Fibroblast of lung (primary cell): ENCODE measurements at regions not wholly inside any gene's neighbourhood (a gene's known extent, or its start where the extent isn't known, plus 50 kb on each side); places are given as distances from the start of the nearest gene placed in this dataset.
A peak's percentile ranks its signal among the peaks of the same experiment; 100 is the strongest.

Experiments
- DNase-seq, 2 donors: peaks; one replicate each; pipeline versions ENCODE4 v3.0.0 to v3.0.0-alpha.2; 2010; ENCODE audit warnings: low read depth in 2 of 2
- H2AFZ ChIP-seq: 2 replicates; pipeline ENCODE4 v1.5.1; 2012; ENCODE audit warnings: low read length, control low read depth, inconsistent platforms
- H3K27ac ChIP-seq: 2 replicates; pipeline ENCODE4 v1.5.1; 2011; ENCODE audit warnings: low read length, control low read depth; ENCODE audit not compliant: insufficient read depth
- H3K27me3 ChIP-seq: 2 replicates; pipeline ENCODE4 v1.5.1; 2011; ENCODE audit warnings: mild to moderate bottlenecking, low read length; ENCODE audit not compliant: control insufficient read depth, insufficient read depth
- H3K36me3 ChIP-seq: 2 replicates; pipeline ENCODE4 v1.5.1; 2011; ENCODE audit warnings: low read length; ENCODE audit not compliant: control insufficient read depth, insufficient read depth
- H3K4me1 ChIP-seq: 2 replicates; pipeline ENCODE4 v1.5.1; 2011; ENCODE audit warnings: low read length; ENCODE audit not compliant: control insufficient read depth, insufficient read depth; ENCODE audit errors: extremely low read depth
- H3K4me2 ChIP-seq: 2 replicates; pipeline ENCODE4 v1.5.1; 2011; ENCODE audit warnings: low read length, control low read depth; ENCODE audit not compliant: insufficient read depth; ENCODE audit errors: extremely low read depth
- H3K4me3 ChIP-seq, 4 experiments: fragments of 200-600 bp in 1 of 4; sonication (generic) in 1 of 4; replicated peaks in 1 of 4; 2 replicates each; pipeline ENCODE4 v1.5.1; 2011 to 2016; ENCODE audit warnings: low read length in 4 of 4, low read depth in 3 of 4, mild to moderate bottlenecking in 3 of 4, control low read depth in 2 of 4, inconsistent platforms in 1 of 4, mixed read lengths in 1 of 4; ENCODE audit not compliant: insufficient read depth in 1 of 4; ENCODE audit errors: control extremely low read depth in 1 of 4
- H3K79me2 ChIP-seq: 2 replicates; pipeline ENCODE4 v1.5.1; 2012; ENCODE audit warnings: mild to moderate bottlenecking, low read length, inconsistent platforms; ENCODE audit not compliant: control insufficient read depth, insufficient read depth
- H3K9ac ChIP-seq: 2 replicates; pipeline ENCODE4 v1.5.1; 2011; ENCODE audit warnings: mild to moderate bottlenecking, low read length, control low read depth; ENCODE audit not compliant: insufficient read depth
- H3K9me3 ChIP-seq: 2 replicates; pipeline ENCODE4 v1.5.1; 2012; ENCODE audit warnings: low read depth, low read length; ENCODE audit not compliant: control insufficient read depth, insufficient read depth
- H4K20me1 ChIP-seq: 2 replicates; pipeline ENCODE4 v1.5.1; 2011; ENCODE audit warnings: low read length; ENCODE audit not compliant: control insufficient read depth, insufficient read depth; ENCODE audit errors: extremely low read depth
- EZH2 ChIP-seq: IDR thresholded peaks from 2 replicates; pipeline ENCODE4 v1.5.1; 2012; ENCODE audit warnings: low read length, control low read depth, mild to moderate bottlenecking; ENCODE audit errors: missing control alignments
- TF ChIP-seq, protein P1 (sequence below), 2 donors: IDR thresholded peaks in 1 of 2; conservative IDR thresholded peaks in 1 of 2; 1 replicate in 1 of 2; 2 replicates in 1 of 2; pipeline ENCODE4 v1.5.1; 2011 to 2012; ENCODE audit warnings: low read length in 2 of 2, control low read depth in 1 of 2, inconsistent platforms in 1 of 2, low read depth in 1 of 2, mild to moderate bottlenecking in 1 of 2

DNA sequence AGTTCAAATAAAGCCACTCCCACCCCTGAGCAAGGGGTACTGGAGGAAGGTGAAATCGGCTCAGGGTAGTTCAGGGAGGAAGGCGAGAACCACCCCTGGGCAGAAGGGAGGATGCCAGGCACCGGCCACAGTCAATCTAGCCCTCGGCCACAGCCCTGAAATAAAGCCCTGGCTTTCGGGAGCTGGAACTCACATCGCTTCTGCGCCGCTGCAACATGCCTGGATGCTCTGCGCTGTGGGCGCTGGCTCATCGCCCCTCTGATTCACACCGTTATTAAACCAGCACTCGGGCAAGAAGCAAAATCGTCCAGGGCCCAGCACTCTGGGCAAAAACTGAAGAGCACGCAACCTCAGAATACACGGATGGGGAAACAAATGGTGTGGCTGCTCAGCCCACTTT is 136.9 kb upstream of the RREB1 start:
- Histone ChIP-seq H4K20me1 (no peaks in the 10 kb centered on the region), H3K4me1 (no peaks in the 10 kb centered on the region), H3K9me3 (no peaks in the 10 kb centered on the region), H2AFZ (no peak overlapping the region), H3K27me3 (no peaks in the 10 kb centered on the region), H3K79me2 (no peaks in the 10 kb centered on the region), H3K9ac (no peak overlapping the region), H3K27ac (no peak overlapping the region), H3K4me3 (no peak overlapping the region), H3K36me3 (no peaks in the 10 kb centered on the region), H3K4me2 (no peak overlapping the region)
- no peak for DNase-seq
- no peak for TF ChIP-seq EZH2
- TF ChIP-seq, protein P1, sequence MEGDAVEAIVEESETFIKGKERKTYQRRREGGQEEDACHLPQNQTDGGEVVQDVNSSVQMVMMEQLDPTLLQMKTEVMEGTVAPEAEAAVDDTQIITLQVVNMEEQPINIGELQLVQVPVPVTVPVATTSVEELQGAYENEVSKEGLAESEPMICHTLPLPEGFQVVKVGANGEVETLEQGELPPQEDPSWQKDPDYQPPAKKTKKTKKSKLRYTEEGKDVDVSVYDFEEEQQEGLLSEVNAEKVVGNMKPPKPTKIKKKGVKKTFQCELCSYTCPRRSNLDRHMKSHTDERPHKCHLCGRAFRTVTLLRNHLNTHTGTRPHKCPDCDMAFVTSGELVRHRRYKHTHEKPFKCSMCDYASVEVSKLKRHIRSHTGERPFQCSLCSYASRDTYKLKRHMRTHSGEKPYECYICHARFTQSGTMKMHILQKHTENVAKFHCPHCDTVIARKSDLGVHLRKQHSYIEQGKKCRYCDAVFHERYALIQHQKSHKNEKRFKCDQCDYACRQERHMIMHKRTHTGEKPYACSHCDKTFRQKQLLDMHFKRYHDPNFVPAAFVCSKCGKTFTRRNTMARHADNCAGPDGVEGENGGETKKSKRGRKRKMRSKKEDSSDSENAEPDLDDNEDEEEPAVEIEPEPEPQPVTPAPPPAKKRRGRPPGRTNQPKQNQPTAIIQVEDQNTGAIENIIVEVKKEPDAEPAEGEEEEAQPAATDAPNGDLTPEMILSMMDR (conservative IDR thresholded peaks at IDR 0.05 in 1 of 2, IDR thresholded peaks at IDR 0.05 in 1 of 2; ENCODE audit: low read depth in 1 of 2, low read length in 2 of 2), result no peak

DNA sequence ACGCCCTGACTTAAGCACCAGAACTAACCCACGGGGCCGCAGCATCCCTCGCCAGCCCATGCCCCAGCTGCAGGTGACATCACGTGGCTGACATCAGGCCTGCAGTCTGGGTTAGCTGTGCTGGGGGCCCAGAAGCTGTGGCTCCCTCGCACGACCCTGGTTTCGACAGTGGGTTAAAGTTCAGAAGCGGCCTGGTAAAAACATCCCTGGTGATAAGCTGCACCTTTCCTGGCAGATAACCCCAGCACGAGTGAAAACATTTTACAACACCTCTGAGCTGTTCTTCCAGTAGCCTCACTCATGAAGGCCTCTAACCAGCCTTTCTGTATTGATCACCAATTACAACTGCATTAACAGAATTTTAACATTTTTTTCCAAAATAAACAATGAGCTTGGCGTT is 136.4 kb upstream of the RREB1 start:
- Histone ChIP-seq H3K4me1 (no peaks in the 10 kb centered on the region), H3K9me3 (no peaks in the 10 kb centered on the region), H3K27ac (no peak overlapping the region), H3K9ac (no peak overlapping the region), H3K4me3 (no peak overlapping the region), H2AFZ (no peak overlapping the region), H3K36me3 (no peaks in the 10 kb centered on the region), H4K20me1 (no peaks in the 10 kb centered on the region), H3K79me2 (no peaks in the 10 kb centered on the region), H3K4me2 (no peak overlapping the region), H3K27me3 (no peaks in the 10 kb centered on the region)
- no peak for DNase-seq
- TF ChIP-seq EZH2, result no peak
- TF ChIP-seq, protein P1 (conservative IDR thresholded peaks at IDR 0.05 in 1 of 2, IDR thresholded peaks at IDR 0.05 in 1 of 2; ENCODE audit: low read depth in 1 of 2, low read length in 2 of 2), result no peak

DNA sequence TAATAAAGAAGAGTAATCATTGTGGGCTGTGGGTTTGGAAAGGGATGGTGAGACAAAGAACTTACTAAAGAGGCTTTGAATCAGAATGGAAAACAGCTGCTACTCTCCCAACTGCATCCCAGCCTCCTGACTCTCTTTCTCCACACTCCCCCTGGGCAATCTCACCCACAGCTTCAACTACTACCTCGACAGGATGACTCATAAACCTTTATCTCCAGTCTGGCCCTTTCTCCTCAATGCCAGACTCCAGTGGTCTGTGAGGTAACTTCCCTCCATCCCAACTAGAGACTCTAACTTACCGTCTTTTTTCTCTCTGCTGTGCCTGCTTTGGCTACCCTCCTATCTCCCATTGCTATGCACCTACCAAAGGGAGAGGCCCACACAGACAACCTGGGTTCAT is 135.3 kb upstream of the RREB1 start:
- Histone ChIP-seq H3K36me3 (no peaks in the 10 kb centered on the region), H3K79me2 (no peaks in the 10 kb centered on the region), H3K9me3 (no peaks in the 10 kb centered on the region), H3K27ac (no peak overlapping the region), H3K4me1 (no peaks in the 10 kb centered on the region), H3K4me3 (no peak overlapping the region), H3K9ac (no peak overlapping the region), H4K20me1 (no peaks in the 10 kb centered on the region), H3K27me3 (no peaks in the 10 kb centered on the region), H2AFZ (no peak overlapping the region), H3K4me2 (no peak overlapping the region)
- no peak for TF ChIP-seq EZH2
- TF ChIP-seq, protein P1 (conservative IDR thresholded peaks at IDR 0.05 in 1 of 2, IDR thresholded peaks at IDR 0.05 in 1 of 2; ENCODE audit: low read depth in 1 of 2, low read length in 2 of 2), result no peak
- peak; percentile 37 to 91 for DNase-seq
